ENCODE measurements at regions not wholly inside any gene's neighbourhood (a gene's known extent, or its start where the extent isn't known, plus 50 kb on each side); places are given as distances from the start of the nearest gene placed in this dataset.

GRCh38 chr7:114026486-114027089 lies 107.8 kb upstream of the PPP1R3A start:
- H3K27me3 ChIP-seq (ENCODE audit: control insufficient read depth in 2 of 2, insufficient read depth in 1 of 2, low read length in 1 of 2): no peaks in the 10 kb centered on the region
- H3K27ac ChIP-seq (ENCODE audit: low read depth in 1 of 2, low read length in 1 of 2): no peak overlapping the region
- no peaks in the 10 kb centered on the region for H3K36me3 ChIP-seq (ENCODE audit: control insufficient read depth in 2 of 2, insufficient read depth in 2 of 2, low read length in 1 of 2)
- WGBS: 1% methylated on average over 1 of the region's 1 CpG
- DNase-seq (ENCODE audit: low read depth in 6 of 9, low spot score in 9 of 9): peak in 8 of 9 donors; percentile 10 to 74 (median 48)
- no peaks in the 10 kb centered on the region for H3K9me3 ChIP-seq (ENCODE audit: control insufficient read depth in 2 of 2, insufficient read depth in 1 of 2, low read length in 1 of 2)
- H3K4me1 ChIP-seq (ENCODE audit: control insufficient read depth in 2 of 2, insufficient read depth in 2 of 2, low read length in 2 of 2): no peaks in the 10 kb centered on the region
- no peak overlapping the region for H3K4me3 ChIP-seq (ENCODE audit: low read length in 2 of 2)

- 97% methylated on average over 3 of the region's 3 CpGs for WGBS
- no peak overlapping the region for H3K4me3 ChIP-seq (ENCODE audit: low read length in 2 of 2)
- DNase-seq (ENCODE audit: low read depth in 6 of 9, low spot score in 9 of 9): no peak
- no peaks in the 10 kb centered on the region for H3K4me1 ChIP-seq (ENCODE audit: control insufficient read depth in 2 of 2, insufficient read depth in 2 of 2, low read length in 2 of 2)
- H3K36me3 ChIP-seq (ENCODE audit: control insufficient read depth in 2 of 2, insufficient read depth in 2 of 2, low read length in 1 of 2): no peaks in the 10 kb centered on the region
- no peak overlapping the region for H3K27ac ChIP-seq (ENCODE audit: low read depth in 1 of 2, low read length in 1 of 2)
- H3K9me3 ChIP-seq (ENCODE audit: control insufficient read depth in 2 of 2, insufficient read depth in 1 of 2, low read length in 1 of 2): no peaks in the 10 kb centered on the region
- no peaks in the 10 kb centered on the region for H3K27me3 ChIP-seq (ENCODE audit: control insufficient read depth in 2 of 2, insufficient read depth in 1 of 2, low read length in 1 of 2)
These were observed 102.3 kb upstream of the PPP1R3A start for GRCh38 chr7:114021135-114021534.

GRCh38 chr7:114008696-114009095 lies 89.9 kb upstream of the PPP1R3A start:
- H3K27ac ChIP-seq (ENCODE audit: low read depth in 1 of 2, low read length in 1 of 2): no peak overlapping the region
- no peaks in the 10 kb centered on the region for H3K27me3 ChIP-seq (ENCODE audit: control insufficient read depth in 2 of 2, insufficient read depth in 1 of 2, low read length in 1 of 2)
- no peaks in the 10 kb centered on the region for H3K9me3 ChIP-seq (ENCODE audit: control insufficient read depth in 2 of 2, insufficient read depth in 1 of 2, low read length in 1 of 2)
- no peak for DNase-seq (ENCODE audit: low read depth in 6 of 9, low spot score in 9 of 9)
- H3K4me1 ChIP-seq (ENCODE audit: control insufficient read depth in 2 of 2, insufficient read depth in 2 of 2, low read length in 2 of 2): no peaks in the 10 kb centered on the region
- WGBS: 89% methylated on average over 5 of the region's 5 CpGs
- H3K4me3 ChIP-seq (ENCODE audit: low read length in 2 of 2): no peak overlapping the region
- no peaks in the 10 kb centered on the region for H3K36me3 ChIP-seq (ENCODE audit: control insufficient read depth in 2 of 2, insufficient read depth in 2 of 2, low read length in 1 of 2)

- Histone ChIP-seq H3K4me1 (ENCODE audit: control insufficient read depth in 2 of 2, insufficient read depth in 2 of 2, low read length in 2 of 2) (no peaks in the 10 kb centered on the region), H3K9me3 (ENCODE audit: control insufficient read depth in 2 of 2, insufficient read depth in 1 of 2, low read length in 1 of 2) (no peaks in the 10 kb centered on the region), H3K36me3 (ENCODE audit: control insufficient read depth in 2 of 2, insufficient read depth in 2 of 2, low read length in 1 of 2) (no peaks in the 10 kb centered on the region), H3K4me3 (ENCODE audit: low read length in 2 of 2) (no peak overlapping the region), H3K27ac (ENCODE audit: low read depth in 1 of 2, low read length in 1 of 2) (no peak overlapping the region), H3K27me3 (ENCODE audit: control insufficient read depth in 2 of 2, insufficient read depth in 1 of 2, low read length in 1 of 2) (no peaks in the 10 kb centered on the region)
- no peak for DNase-seq (ENCODE audit: low read depth in 6 of 9, low spot score in 9 of 9)
- 15% methylated on average over 2 of the region's 2 CpGs for WGBS
These were observed 88.6 kb upstream of the PPP1R3A start for GRCh38 chr7:114007386-114007785.

GRCh38 chr7:113998934-113999333 lies 80.1 kb upstream of the PPP1R3A start:
- Histone ChIP-seq H3K4me1 (ENCODE audit: control insufficient read depth in 2 of 2, insufficient read depth in 2 of 2, low read length in 2 of 2) (no peaks in the 10 kb centered on the region), H3K9me3 (ENCODE audit: control insufficient read depth in 2 of 2, insufficient read depth in 1 of 2, low read length in 1 of 2) (peaks cover 0 to 1% of the 10 kb centered on the region in 2 donors), H3K27ac (ENCODE audit: low read depth in 1 of 2, low read length in 1 of 2) (no peak overlapping the region), H3K36me3 (ENCODE audit: control insufficient read depth in 2 of 2, insufficient read depth in 2 of 2, low read length in 1 of 2) (no peaks in the 10 kb centered on the region), H3K27me3 (ENCODE audit: control insufficient read depth in 2 of 2, insufficient read depth in 1 of 2, low read length in 1 of 2) (no peaks in the 10 kb centered on the region), H3K4me3 (ENCODE audit: low read length in 2 of 2) (no peak overlapping the region)
- no peak for DNase-seq (ENCODE audit: low read depth in 6 of 9, low spot score in 9 of 9)

GRCh38 chr7:113996405-113996804 lies 77.6 kb upstream of the PPP1R3A start:
- no peaks in the 10 kb centered on the region for H3K4me1 ChIP-seq (ENCODE audit: control insufficient read depth in 2 of 2, insufficient read depth in 2 of 2, low read length in 2 of 2)
- WGBS: 91% methylated on average over 4 of the region's 4 CpGs
- H3K4me3 ChIP-seq (ENCODE audit: low read length in 2 of 2): no peak overlapping the region
- no peaks in the 10 kb centered on the region for H3K36me3 ChIP-seq (ENCODE audit: control insufficient read depth in 2 of 2, insufficient read depth in 2 of 2, low read length in 1 of 2)
- H3K27ac ChIP-seq (ENCODE audit: low read depth in 1 of 2, low read length in 1 of 2): no peak overlapping the region
- peaks cover 0 to 1% of the 10 kb centered on the region in 2 donors for H3K9me3 ChIP-seq (ENCODE audit: control insufficient read depth in 2 of 2, insufficient read depth in 1 of 2, low read length in 1 of 2)
- DNase-seq (ENCODE audit: low read depth in 6 of 9, low spot score in 9 of 9): no peak
- no peaks in the 10 kb centered on the region for H3K27me3 ChIP-seq (ENCODE audit: control insufficient read depth in 2 of 2, insufficient read depth in 1 of 2, low read length in 1 of 2)

- Histone ChIP-seq H3K36me3 (ENCODE audit: control insufficient read depth in 2 of 2, insufficient read depth in 2 of 2, low read length in 1 of 2) (no peaks in the 10 kb centered on the region), H3K27me3 (ENCODE audit: control insufficient read depth in 2 of 2, insufficient read depth in 1 of 2, low read length in 1 of 2) (no peaks in the 10 kb centered on the region), H3K4me3 (ENCODE audit: low read length in 2 of 2) (no peak overlapping the region), H3K27ac (ENCODE audit: low read depth in 1 of 2, low read length in 1 of 2) (no peak overlapping the region), H3K4me1 (ENCODE audit: control insufficient read depth in 2 of 2, insufficient read depth in 2 of 2, low read length in 2 of 2) (no peaks in the 10 kb centered on the region), H3K9me3 (ENCODE audit: control insufficient read depth in 2 of 2, insufficient read depth in 1 of 2, low read length in 1 of 2) (no peaks in the 10 kb centered on the region)
- WGBS: 97% methylated on average over 2 of the region's 2 CpGs
- DNase-seq (ENCODE audit: low read depth in 6 of 9, low spot score in 9 of 9): no peak
These were observed 67.4 kb upstream of the PPP1R3A start for GRCh38 chr7:113986216-113986615.

GRCh38 chr7:113976508-113976907 lies 57.7 kb upstream of the PPP1R3A start:
- Histone ChIP-seq H3K27ac (ENCODE audit: low read depth in 1 of 2, low read length in 1 of 2) (no peak overlapping the region), H3K9me3 (ENCODE audit: control insufficient read depth in 2 of 2, insufficient read depth in 1 of 2, low read length in 1 of 2) (no peaks in the 10 kb centered on the region), H3K4me3 (ENCODE audit: low read length in 2 of 2) (no peak overlapping the region), H3K4me1 (ENCODE audit: control insufficient read depth in 2 of 2, insufficient read depth in 2 of 2, low read length in 2 of 2) (no peaks in the 10 kb centered on the region), H3K27me3 (ENCODE audit: control insufficient read depth in 2 of 2, insufficient read depth in 1 of 2, low read length in 1 of 2) (no peaks in the 10 kb centered on the region), H3K36me3 (ENCODE audit: control insufficient read depth in 2 of 2, insufficient read depth in 2 of 2, low read length in 1 of 2) (no peaks in the 10 kb centered on the region)
- DNase-seq (ENCODE audit: low read depth in 6 of 9, low spot score in 9 of 9): no peak
- WGBS: 95% methylated on average over 4 of the region's 4 CpGs

GRCh38 chr7:113968713-113969112 lies 49.9 kb upstream of the PPP1R3A start:
- Histone ChIP-seq H3K27me3 (ENCODE audit: control insufficient read depth in 2 of 2, insufficient read depth in 1 of 2, low read length in 1 of 2) (no peaks in the 10 kb centered on the region), H3K9me3 (ENCODE audit: control insufficient read depth in 2 of 2, insufficient read depth in 1 of 2, low read length in 1 of 2) (no peaks in the 10 kb centered on the region), H3K4me1 (ENCODE audit: control insufficient read depth in 2 of 2, insufficient read depth in 2 of 2, low read length in 2 of 2) (no peaks in the 10 kb centered on the region), H3K4me3 (ENCODE audit: low read length in 2 of 2) (no peak overlapping the region), H3K27ac (ENCODE audit: low read depth in 1 of 2, low read length in 1 of 2) (no peak overlapping the region), H3K36me3 (ENCODE audit: control insufficient read depth in 2 of 2, insufficient read depth in 2 of 2, low read length in 1 of 2) (no peaks in the 10 kb centered on the region)
- no peak for DNase-seq (ENCODE audit: low read depth in 6 of 9, low spot score in 9 of 9)
- 48% methylated on average over 2 of the region's 2 CpGs for WGBS
